ENCODE measurements at regions not wholly inside any gene's neighbourhood (a gene's known extent, or its start where the extent isn't known, plus 50 kb on each side); places are given as distances from the start of the nearest gene placed in this dataset.
A peak's percentile ranks its signal among the peaks of the same experiment; 100 is the strongest.

DNA sequence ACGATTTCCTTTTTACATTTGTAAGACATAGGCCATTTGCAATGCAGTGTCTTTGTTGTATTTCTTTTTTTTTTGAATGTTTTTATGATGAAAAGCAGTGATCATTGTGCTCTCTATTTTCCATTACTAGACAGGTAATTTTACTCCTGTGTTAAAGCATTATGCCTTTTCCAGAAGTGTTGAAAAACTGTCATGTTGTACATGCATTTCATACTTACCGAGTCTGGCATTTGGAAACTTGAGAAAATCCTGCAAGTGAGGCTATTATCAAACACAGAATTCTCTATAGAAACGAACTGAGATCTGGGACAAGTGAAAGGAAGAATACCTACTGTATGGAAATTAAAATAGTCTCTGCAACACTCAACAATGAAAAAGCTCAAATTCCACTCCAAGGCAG, 78.6 kb upstream of the CNR1 start:
- Mint-ChIP-seq H3K27me3 (ENCODE audit: low read depth in 3 of 3) (peaks cover 0 to 5% (median 0%) of the 10 kb centered on the region in 3 donors), H3K4me1 (no peaks in the 10 kb centered on the region), H3K27ac (no peak overlapping the region), H3K4me3 (no peak overlapping the region), H3K9me3 (peaks cover 0 to 1% (median 0%) of the 10 kb centered on the region in 6 donors), H3K36me3 (no peaks in the 10 kb centered on the region)
- DNase-seq: no peak

DNA sequence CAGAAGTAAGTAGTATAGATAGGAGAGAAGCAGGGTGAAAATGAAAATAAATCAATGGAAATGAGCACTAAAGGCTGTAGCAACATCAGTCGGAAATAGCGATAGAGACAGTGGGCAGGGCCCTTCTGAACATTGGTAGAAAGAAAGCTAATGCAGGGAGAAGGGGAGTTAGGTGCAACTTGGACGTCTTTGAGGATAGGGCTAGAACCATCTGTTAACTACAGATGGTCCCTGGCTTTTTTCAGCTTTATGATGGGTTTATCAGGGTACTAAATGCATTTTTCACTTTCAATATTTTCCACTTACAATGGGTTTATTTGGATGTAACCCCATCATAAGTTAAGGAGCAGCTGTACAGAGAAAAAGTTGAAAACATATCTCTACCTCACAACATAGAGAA, 72.8 kb upstream of the CNR1 start:
- H3K4me3 Mint-ChIP-seq: no peak overlapping the region
- H3K9me3 Mint-ChIP-seq: peaks cover 0 to 2% (median 0%) of the 10 kb centered on the region in 6 donors
- no peak overlapping the region for H3K27ac Mint-ChIP-seq

DNA sequence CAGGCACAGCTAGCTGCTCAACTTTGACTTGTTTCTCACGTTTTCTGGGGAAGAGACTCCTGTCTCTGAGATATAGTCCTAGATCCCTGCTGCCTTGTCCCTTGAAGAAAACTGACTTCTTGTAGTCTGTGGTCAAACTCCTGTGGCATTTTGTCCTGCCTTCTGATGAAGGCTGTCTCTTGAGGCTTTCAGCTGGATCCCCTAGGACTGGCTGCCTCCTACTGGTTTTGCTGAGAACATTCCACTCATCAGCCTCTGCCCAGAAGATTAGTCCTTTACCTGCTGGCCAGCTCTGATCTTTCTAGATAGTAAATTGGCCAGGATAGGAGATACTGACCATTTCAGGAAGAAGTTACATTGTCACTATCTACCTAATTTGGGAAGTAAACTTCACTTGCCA, 71.9 kb upstream of the CNR1 start:
- Mint-ChIP-seq H3K27ac (no peak overlapping the region), H3K4me1 (no peaks in the 10 kb centered on the region), H3K4me3 (no peak overlapping the region), H3K27me3 (ENCODE audit: low read depth in 3 of 3) (peaks cover 0 to 4% (median 1%) of the 10 kb centered on the region in 3 donors), H3K36me3 (no peaks in the 10 kb centered on the region), H3K9me3 (peaks cover 0 to 2% (median under 1%) of the 10 kb centered on the region in 6 donors)
- peak in 1 of 3 donors; percentile 2 for DNase-seq

More for the DNA sequence above, 72.8 kb upstream of the CNR1 start:
- no peak for DNase-seq
- H3K27me3 Mint-ChIP-seq (ENCODE audit: low read depth in 3 of 3): peaks cover 0 to 4% (median 1%) of the 10 kb centered on the region in 3 donors
- H3K36me3 Mint-ChIP-seq: no peaks in the 10 kb centered on the region
- no peaks in the 10 kb centered on the region for H3K4me1 Mint-ChIP-seq

DNA sequence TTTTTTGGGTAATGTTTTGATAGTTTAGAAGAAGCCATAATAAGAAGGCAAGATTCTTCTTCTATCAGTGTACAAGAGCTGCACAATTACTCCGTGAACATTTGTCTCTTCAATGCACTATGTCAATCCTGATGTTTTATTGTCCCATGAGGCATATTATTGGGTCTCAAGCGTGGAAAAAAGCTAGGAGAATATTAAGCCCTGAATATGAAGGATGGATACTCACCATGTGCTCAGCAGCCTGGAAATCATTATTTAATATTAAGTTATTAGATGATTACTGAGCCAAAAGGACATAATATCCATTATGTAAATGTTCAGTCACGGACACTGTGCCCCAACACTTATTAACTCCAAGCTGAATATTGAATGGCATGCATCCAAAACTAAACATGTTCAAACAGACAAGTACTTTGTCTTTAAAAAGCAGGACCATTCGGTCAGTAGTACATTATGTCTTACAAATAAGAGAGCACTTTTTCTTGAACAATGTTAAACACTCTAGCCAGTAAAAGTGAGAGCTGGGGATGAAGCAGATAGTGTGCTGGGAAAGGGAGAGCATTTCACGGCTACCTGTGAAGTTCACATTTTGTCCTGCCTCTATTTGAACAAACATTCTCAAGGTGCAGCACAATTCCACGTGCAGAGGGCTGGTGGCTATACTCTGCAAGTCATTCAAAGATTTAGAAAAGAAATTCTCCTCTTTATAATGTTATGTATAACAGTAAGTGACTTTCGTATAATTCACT, 70.6 kb upstream of the CNR1 start:
- Mint-ChIP-seq H3K4me3 (no peak overlapping the region), H3K9me3 (peaks cover 0 to 14% (median 4%) of the 10 kb centered on the region in 6 donors), H3K27me3 (ENCODE audit: low read depth in 3 of 3) (peaks cover 0 to 6% (median 1%) of the 10 kb centered on the region in 3 donors), H3K36me3 (no peaks in the 10 kb centered on the region), H3K27ac (no peak overlapping the region), H3K4me1 (no peaks in the 10 kb centered on the region)
- no peak for DNase-seq

DNA sequence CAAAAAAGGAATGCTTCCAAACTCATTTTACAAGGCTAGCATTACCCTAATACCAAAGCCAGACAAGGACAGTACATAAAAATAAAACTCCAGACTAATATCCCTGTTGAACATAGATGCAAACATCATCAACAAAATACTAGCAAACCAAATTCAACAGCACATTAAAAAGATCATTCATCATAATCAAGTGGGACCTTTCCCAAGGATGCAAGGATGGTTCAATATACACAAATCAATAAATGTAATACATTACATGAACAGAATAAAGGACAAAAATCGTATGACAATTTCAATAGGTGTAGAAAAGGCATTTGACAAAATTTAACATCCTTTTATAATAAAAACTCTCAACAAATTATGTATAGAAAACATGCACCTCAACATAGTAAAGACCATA, 66.6 kb upstream of the CNR1 start:
- Mint-ChIP-seq H3K36me3 (peaks cover 0 to 5% (median 0%) of the 10 kb centered on the region in 3 donors), H3K4me3 (no peak overlapping the region), H3K27ac (no peak overlapping the region), H3K9me3 (peaks cover 2 to 39% (median 13%) of the 10 kb centered on the region in 6 donors), H3K27me3 (ENCODE audit: low read depth in 3 of 3) (peaks cover 0 to 6% (median 0%) of the 10 kb centered on the region in 3 donors), H3K4me1 (no peaks in the 10 kb centered on the region)
- DNase-seq: no peak

DNA sequence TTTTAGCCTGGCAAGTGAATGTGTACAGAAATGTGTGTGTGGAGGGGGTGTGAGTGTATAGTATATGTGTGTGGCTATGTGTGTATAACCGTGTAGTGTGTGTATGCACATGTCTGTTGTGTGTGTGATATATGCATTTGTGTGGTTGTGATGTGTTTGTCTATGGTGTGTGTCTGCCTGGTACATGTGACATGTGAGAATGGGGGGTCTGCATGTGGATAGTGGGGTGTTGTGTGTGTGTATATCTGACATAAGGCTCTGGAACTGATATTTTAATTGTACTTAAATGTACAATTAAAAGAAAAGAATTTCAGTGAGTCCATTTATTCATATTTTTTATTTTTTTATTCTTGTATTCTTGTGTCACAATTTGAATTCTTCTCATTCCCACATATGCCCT, 57.2 kb upstream of the CNR1 start:
- no peaks in the 10 kb centered on the region for H3K4me1 Mint-ChIP-seq
- no peak overlapping the region for H3K4me3 Mint-ChIP-seq
- peaks cover 0 to 6% (median 2%) of the 10 kb centered on the region in 6 donors for H3K9me3 Mint-ChIP-seq

DNA sequence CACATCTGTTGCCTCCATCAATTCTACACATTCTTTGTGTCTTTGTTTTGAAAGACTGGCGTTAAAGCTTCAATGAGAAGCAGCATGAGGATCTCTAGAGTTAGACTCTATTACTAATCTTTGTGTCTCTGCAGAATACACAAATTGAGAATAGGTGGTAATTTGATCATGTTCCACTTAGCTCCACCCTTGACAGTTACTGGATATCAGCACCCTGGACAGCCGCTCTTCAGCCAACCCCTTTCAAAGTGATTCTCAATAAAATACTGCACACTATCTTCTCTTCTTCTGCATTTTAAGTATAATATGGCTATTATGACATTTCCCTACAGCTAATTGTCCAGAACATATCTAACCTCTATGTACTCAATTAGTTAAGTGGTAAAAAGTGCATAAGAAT, 54.3 kb upstream of the CNR1 start:
- H3K36me3 Mint-ChIP-seq: no peaks in the 10 kb centered on the region
- no peaks in the 10 kb centered on the region for H3K4me1 Mint-ChIP-seq

More for the DNA sequence above, 57.2 kb upstream of the CNR1 start:
- DNase-seq: no peak
- no peaks in the 10 kb centered on the region for H3K36me3 Mint-ChIP-seq
- no peak overlapping the region for H3K27ac Mint-ChIP-seq
- peaks cover 0 to 3% (median 2%) of the 10 kb centered on the region in 3 donors for H3K27me3 Mint-ChIP-seq (ENCODE audit: low read depth in 3 of 3)

DNA sequence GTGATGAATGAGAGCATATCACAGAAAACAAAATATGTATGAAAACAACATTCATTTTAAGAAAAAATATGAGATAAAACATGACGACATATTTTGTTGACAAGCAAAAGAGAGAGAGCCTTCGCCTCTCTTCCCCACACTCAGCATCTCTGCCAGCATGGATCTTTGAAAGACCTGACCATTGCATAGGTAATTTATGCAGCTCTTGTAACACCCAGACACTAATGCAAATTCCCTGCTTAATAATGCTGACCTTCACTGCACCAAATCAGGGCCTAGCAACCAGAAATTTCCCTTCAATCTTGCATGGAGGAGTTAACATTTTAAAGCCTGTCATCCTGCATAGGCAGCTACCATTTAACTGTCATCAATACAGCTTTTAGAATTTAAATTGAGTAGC, 50.0 kb upstream of the CNR1 start:
- no peaks in the 10 kb centered on the region for H3K4me1 Mint-ChIP-seq
- H3K9me3 Mint-ChIP-seq: peaks cover 0 to 3% (median 2%) of the 10 kb centered on the region in 6 donors
- H3K27ac Mint-ChIP-seq: no peak overlapping the region
- H3K36me3 Mint-ChIP-seq: no peaks in the 10 kb centered on the region
- no peak overlapping the region for H3K4me3 Mint-ChIP-seq
- no peak for DNase-seq
- H3K27me3 Mint-ChIP-seq (ENCODE audit: low read depth in 3 of 3): peaks cover 0 to 3% (median 2%) of the 10 kb centered on the region in 3 donors

More for the DNA sequence above, 54.3 kb upstream of the CNR1 start:
- Mint-ChIP-seq H3K27me3 (ENCODE audit: low read depth in 3 of 3) (peaks cover 0 to 3% (median 2%) of the 10 kb centered on the region in 3 donors), H3K27ac (no peak overlapping the region), H3K9me3 (peaks cover 0 to 3% (median 1%) of the 10 kb centered on the region in 6 donors), H3K4me3 (no peak overlapping the region)
- DNase-seq: no peak
